Amygdala (tissue), 56 donors: ENCODE measurements at regions not wholly inside any gene's neighbourhood (a gene's known extent, or its start where the extent isn't known, plus 50 kb on each side); places are given as distances from the start of the nearest gene placed in this dataset.

ENCODE experiments used
- DNase-seq, 56 donors: peaks; one replicate each; lab custom pipeline; 2025; lab: John Stamatoyannopoulos, UW

- no peak for DNase-seq
These were observed 305.3 kb upstream of the OR4E1 start for GRCh38 chr14:21978999-21979314.

DNA sequence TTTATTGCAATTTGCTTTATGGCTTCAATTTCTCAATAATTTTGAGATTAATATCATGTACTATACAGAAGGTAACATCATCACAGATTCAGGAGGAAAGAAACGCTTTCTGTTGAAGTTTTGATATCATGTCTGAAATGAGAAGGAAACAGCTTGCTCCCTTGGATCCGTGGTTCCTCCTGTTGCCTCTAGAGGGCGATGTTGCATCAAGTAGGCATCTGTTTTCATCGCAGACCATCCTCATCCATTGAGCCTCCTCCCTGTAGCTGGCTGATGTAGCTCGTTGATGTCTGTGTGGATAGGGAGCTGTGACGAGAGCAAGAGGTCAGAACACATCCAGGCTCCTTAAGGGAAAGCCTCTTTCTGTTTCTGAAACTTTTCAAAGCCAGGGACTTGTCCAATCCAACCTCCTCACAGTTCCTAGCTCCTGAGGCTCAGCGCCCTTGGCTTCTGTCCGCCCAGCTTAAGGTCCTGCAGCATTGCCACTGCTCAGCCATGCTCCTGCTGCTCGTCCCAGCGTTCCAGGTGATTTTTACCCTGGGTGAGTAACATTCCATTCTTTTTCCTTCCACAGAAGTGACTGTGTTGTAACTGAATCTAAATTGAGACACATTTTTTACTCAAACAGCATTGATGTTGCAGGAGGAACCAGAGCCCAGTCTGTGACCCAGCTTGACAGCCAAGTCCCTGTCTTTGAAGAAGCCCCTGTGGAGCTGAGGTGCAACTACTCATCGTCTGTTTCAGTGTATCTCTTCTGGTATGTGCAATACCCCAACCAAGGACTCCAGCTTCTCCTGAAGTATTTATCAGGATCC, 304.8 kb upstream of the OR4E1 start:
- DNase-seq: peak in 9 of 56 donors; percentile 1 to 21 (median 11)

- no peak for DNase-seq
These were observed 301.1 kb upstream of the OR4E1 start for GRCh38 chr14:21974741-21975140.

GRCh38 chr14:21965042-21965441, 291.4 kb upstream of the OR4E1 start:
- DNase-seq: no peak

DNA sequence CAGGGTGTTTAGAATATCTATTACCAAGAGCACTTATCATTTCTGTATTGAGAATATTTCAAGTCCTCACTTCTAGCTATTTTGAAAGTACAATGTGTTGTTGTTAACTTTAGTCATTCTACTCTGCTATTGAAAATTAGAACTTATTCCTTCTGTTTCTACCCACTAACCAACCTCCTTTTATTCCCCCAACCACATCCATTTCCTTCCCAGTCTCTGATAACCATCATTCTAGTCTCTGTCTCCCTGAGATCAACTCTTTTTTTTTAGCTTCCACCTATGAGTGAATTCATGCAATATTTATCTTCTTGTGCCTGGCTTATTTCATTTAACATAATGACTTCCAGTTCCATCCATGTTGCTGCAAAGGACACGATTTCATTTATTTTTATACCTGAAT, 290.6 kb upstream of the OR4E1 start:
- no peak for DNase-seq

DNA sequence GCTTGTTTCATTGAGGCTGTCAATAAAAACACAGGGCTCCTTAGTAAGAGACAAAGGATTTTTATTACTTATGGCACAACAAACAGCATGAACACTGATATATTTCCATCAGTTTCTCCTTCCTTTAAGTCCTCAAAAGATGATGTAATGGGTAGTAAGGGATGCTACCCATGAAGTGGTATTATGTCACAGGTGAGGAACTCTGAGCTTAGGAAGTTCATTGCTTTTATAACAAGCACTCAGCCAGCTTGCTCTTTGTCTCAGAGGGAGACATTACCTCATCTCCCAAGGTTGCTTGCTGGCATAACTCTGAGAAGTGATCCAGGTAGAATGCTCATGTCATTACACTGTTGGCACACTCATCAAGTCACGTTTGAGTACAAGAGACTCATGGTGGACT, 287.0 kb upstream of the OR4E1 start:
- DNase-seq: no peak

DNA sequence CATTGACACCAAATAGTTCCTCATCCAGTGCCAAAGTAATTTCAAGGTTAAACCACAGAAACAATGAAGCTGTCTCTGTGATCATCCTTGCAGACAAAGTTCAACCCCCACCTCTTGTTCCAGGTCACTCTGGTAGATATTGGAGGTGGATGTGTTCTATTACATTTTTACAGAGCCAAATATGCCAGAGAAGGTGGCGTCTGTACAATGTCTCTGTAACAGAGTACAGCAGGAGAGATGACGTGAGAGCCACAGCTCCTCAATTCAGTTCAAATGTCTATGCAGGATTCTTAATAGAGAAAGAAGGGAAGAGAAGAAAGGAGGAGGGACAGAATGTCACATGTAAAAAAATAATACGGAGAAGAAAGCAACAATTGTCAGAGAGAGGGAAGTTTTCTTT, 268.3 kb upstream of the OR4E1 start:
- DNase-seq: no peak

- DNase-seq: no peak
These were observed 267.6 kb upstream of the OR4E1 start for GRCh38 chr14:21940887-21941856.

GRCh38 chr14:21939836-21940235, 266.2 kb upstream of the OR4E1 start:
- no peak for DNase-seq

- no peak for DNase-seq
These were observed 264.4 kb upstream of the OR4E1 start for GRCh38 chr14:21937996-21938395.

DNA sequence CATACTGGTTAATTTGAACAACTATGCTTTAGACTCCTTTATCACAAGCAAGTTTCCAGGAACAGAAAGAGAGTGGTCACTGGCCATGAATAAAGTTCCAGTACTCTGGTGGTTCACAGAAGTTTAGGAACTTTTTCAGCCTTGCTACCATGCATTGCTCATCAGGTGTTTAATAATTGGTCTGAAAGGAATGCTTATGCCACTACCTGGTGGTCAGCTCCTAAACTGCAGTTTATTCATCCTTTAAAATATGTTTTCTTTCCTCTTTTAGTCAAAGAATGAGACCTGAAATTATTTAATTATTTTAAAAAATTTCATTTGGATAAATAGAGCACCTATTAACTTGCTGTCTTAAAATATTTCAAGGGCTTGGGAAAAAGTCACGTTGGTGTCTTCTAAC, 260.1 kb upstream of the OR4E1 start:
- DNase-seq: no peak

DNA sequence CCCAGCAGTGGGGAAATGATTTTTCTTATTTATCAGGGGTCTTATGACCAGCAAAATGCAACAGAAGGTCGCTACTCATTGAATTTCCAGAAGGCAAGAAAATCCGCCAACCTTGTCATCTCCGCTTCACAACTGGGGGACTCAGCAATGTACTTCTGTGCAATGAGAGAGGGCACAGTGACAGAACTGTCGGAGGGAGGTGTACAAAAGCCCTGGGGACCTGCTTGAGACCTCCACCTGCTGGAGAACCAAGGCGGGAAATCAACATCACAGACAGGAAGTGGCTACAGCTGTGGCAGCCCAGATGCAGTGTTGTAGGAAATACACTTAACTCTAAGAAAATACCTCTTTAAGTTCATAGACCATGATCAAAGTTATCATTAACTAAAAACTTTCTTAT, 250.9 kb upstream of the OR4E1 start:
- no peak for DNase-seq

- DNase-seq: no peak
These were observed 250.2 kb upstream of the OR4E1 start for GRCh38 chr14:21923820-21924219.

DNA sequence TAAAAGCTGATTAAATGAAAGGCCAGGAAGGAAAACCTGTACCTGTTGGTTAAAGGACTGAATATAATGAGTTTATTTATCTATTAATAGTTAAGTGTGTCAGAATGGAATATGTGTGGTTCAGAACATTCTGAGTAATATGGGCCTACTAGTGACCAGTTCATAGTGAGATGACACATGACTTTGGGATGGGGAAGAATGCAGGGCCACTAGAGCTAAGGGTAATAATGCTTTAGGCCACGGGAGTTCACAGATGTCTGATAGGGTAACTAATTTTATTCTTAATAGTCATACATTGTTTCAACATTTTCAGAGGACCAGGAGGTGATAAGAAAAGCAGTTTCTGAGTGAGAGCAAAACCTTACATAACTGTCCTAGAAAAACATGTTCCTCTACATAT, 247.8 kb upstream of the OR4E1 start:
- no peak for DNase-seq

GRCh38 chr14:21917699-21918436, 244.2 kb upstream of the OR4E1 start:
- peak in 24 of 56 donors; percentile 1 to 79 (median 12) for DNase-seq

- no peak for DNase-seq
These were observed 242.2 kb upstream of the OR4E1 start for GRCh38 chr14:21915826-21916225.

GRCh38 chr14:21913759-21914158, 240.1 kb upstream of the OR4E1 start:
- peak in 28 of 56 donors; percentile 1 to 78 (median 18) for DNase-seq

- no peak for DNase-seq
These were observed 238.7 kb upstream of the OR4E1 start for GRCh38 chr14:21912367-21912766.

DNA sequence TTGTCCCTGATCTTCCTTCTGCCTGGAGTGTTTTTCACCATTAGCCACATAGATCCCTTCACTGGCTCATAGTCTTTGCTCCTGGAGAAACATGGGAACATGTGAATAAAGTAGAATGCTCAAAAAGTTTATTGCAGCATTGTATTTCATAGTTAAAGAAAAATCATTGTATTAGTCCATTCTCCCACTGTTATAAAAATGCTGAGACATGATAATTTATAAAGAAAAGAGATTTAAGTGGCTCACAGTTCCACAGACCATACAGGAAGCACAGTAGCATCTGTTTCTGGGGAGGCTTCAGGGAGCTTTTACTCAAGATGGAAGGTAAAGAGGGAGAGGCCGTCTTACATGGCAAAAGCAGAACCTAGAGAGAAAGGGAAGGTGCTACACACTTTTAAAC, 238.3 kb upstream of the OR4E1 start:
- no peak for DNase-seq

DNA sequence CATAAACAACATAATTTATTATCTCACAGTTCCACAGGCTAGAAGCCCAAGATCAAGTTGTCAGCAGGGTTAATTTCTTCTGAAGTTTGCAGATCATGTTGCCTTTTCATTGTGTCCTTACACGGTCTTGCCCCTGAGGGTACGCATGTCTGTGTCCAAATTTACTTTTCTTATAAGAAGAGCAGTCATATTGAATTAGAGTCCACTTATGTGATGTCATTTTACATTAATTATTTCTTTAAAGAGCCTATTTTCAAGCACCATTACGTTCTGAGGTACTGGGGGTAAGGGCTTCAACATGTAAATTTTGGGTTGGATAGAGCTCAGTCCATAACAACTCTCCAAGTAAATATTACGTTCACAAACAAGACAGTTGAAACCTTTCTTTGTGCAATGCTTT, 236.6 kb upstream of the OR4E1 start:
- DNase-seq: no peak
